Tibial nerve (tissue), 4 donors: ENCODE measurements at regions not wholly inside any gene's neighbourhood (a gene's known extent, or its start where the extent isn't known, plus 50 kb on each side); places are given as distances from the start of the nearest gene placed in this dataset.

Experiments used
- DNase-seq, 2 donors: peaks; one replicate each; pipeline ENCODE4 v3.0.0-alpha.2; 2019; ENCODE audit warnings: low spot score in 2 of 2
- H3K27ac ChIP-seq, 4 donors: fragments of 200-600 bp; sonication (generic) in 3 of 4; one replicate each; pipeline ENCODE4 v1.5.1; 2017 to 2019; ENCODE audit warnings: mild to moderate bottlenecking in 1 of 4
- H3K27me3 ChIP-seq, 2 donors: fragments of 200-600 bp; sonication (generic) in 1 of 2; one replicate each; pipeline versions ENCODE4 v1.5.1 to v1.6.0; 2017 to 2019
- H3K36me3 ChIP-seq, 3 donors: fragments of 200-600 bp; sonication (generic); one replicate each; pipeline ENCODE4 v1.5.1; 2018 to 2019
- H3K4me1 ChIP-seq, 4 donors: fragments of 200-600 bp; sonication (generic) in 3 of 4; one replicate each; pipeline ENCODE4 v1.5.1; 2017 to 2019
- H3K4me3 ChIP-seq, 4 donors: fragments of 200-600 bp; sonication (generic) in 3 of 4; one replicate each; pipeline ENCODE4 v1.5.1; 2017 to 2019; ENCODE audit warnings: mild to moderate bottlenecking in 1 of 4, moderate library complexity in 1 of 4
- H3K9me3 ChIP-seq, 4 donors: fragments of 200-600 bp; sonication (generic) in 3 of 4; one replicate each; pipeline ENCODE4 v1.5.1; 2017 to 2019
- EP300 ChIP-seq, 2 donors: sonication (generic); formaldehyde crosslinking; IDR thresholded peaks; one replicate each; pipeline ENCODE4 v1.6.1; 2017; ENCODE audit warnings: antibody characterized with exemption in 2 of 2, mild to moderate bottlenecking in 1 of 2
- POLR2A ChIP-seq, 2 donors: fragments of 450-650 bp; IDR thresholded peaks; one replicate each; pipeline ENCODE4 v1.6.1; 2017; ENCODE audit warnings: antibody characterized with exemption in 2 of 2, mild to moderate bottlenecking in 2 of 2, moderate library complexity in 2 of 2
- WGBS, 2 donors: methylation state at CpG; one replicate each; pipeline ENCODE4 v1.1.5; 2018; 5-methylcytosine and 5-hydroxymethylcytosine counted together
- TF ChIP-seq, protein P1 (sequence below), 5 experiments: fragments of 200-600 bp in 3 of 5; fragments of 450-650 bp in 2 of 5; sonication (generic) in 3 of 5; IDR thresholded peaks; one replicate each; pipeline ENCODE4 v1.5.1; 2016 to 2019; ENCODE audit warnings: antibody characterized with exemption in 5 of 5, mild to moderate bottlenecking in 3 of 5, moderate library complexity in 2 of 5

- no peaks in the 10 kb centered on the region for H3K36me3 ChIP-seq
- H3K27ac ChIP-seq = no peak overlapping the region
- H3K27me3 ChIP-seq = no peaks in the 10 kb centered on the region
- H3K9me3 ChIP-seq = no peaks in the 10 kb centered on the region
- DNase-seq = no peak
- WGBS, 2 donors = 84 to 90% methylated on average over 3 of the region's 3 CpGs
- H3K4me1 ChIP-seq = no peaks in the 10 kb centered on the region
- TF ChIP-seq EP300 (IDR thresholded peaks at IDR 0.05) = no peak
- TF ChIP-seq, protein P1, sequence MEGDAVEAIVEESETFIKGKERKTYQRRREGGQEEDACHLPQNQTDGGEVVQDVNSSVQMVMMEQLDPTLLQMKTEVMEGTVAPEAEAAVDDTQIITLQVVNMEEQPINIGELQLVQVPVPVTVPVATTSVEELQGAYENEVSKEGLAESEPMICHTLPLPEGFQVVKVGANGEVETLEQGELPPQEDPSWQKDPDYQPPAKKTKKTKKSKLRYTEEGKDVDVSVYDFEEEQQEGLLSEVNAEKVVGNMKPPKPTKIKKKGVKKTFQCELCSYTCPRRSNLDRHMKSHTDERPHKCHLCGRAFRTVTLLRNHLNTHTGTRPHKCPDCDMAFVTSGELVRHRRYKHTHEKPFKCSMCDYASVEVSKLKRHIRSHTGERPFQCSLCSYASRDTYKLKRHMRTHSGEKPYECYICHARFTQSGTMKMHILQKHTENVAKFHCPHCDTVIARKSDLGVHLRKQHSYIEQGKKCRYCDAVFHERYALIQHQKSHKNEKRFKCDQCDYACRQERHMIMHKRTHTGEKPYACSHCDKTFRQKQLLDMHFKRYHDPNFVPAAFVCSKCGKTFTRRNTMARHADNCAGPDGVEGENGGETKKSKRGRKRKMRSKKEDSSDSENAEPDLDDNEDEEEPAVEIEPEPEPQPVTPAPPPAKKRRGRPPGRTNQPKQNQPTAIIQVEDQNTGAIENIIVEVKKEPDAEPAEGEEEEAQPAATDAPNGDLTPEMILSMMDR (IDR thresholded peaks at IDR 0.05) = no peak
- TF ChIP-seq POLR2A (IDR thresholded peaks at IDR 0.05) = no peak
- no peak overlapping the region for H3K4me3 ChIP-seq
Observed at GRCh38 chr6:9517806-9518205, 897.1 kb downstream of the TFAP2A start.

- 41 to 49% methylated on average over 13 of the region's 13 CpGs for WGBS, 2 donors
- Histone ChIP-seq H3K27me3 (no peaks in the 10 kb centered on the region), H3K4me1 (no peaks in the 10 kb centered on the region), H3K4me3 (no peak overlapping the region), H3K36me3 (no peaks in the 10 kb centered on the region), H3K27ac (no peak overlapping the region), H3K9me3 (no peaks in the 10 kb centered on the region)
- no peak for DNase-seq
- TF ChIP-seq EP300 (IDR thresholded peaks at IDR 0.05) (no peak), POLR2A (IDR thresholded peaks at IDR 0.05) (no peak)
- TF ChIP-seq, protein P1 (IDR thresholded peaks at IDR 0.05) = no peak
Observed at GRCh38 chr6:9515633-9516606, 899.0 kb downstream of the TFAP2A start.

DNA sequence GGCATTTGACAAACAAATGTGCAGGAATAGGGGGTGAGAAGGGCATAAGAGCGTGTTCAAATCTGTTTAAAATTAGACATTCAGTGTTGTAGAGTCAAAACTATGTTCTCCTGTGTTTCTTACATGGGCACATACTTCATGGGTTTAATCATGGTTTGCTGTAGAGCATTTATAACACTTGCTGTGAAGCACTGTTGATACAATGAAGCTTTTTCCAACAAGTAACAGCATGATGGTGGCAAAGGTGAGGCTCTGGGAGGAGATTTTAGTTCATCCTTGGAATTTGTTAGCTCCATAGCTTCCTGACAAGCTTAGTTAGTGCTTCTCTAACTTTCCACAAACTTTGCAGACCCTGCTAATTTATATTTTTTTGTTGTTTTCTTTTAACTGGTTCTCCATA lies 900.7 kb downstream of the TFAP2A start:
- Histone ChIP-seq H3K9me3 (no peaks in the 10 kb centered on the region), H3K27me3 (no peaks in the 10 kb centered on the region), H3K27ac (no peak overlapping the region), H3K4me1 (no peaks in the 10 kb centered on the region), H3K4me3 (no peak overlapping the region), H3K36me3 (no peaks in the 10 kb centered on the region)
- TF ChIP-seq EP300 (IDR thresholded peaks at IDR 0.05) = no peak
- 87% methylated on average over 1 of the region's 1 CpG for WGBS, 2 donors
- DNase-seq = no peak

DNA sequence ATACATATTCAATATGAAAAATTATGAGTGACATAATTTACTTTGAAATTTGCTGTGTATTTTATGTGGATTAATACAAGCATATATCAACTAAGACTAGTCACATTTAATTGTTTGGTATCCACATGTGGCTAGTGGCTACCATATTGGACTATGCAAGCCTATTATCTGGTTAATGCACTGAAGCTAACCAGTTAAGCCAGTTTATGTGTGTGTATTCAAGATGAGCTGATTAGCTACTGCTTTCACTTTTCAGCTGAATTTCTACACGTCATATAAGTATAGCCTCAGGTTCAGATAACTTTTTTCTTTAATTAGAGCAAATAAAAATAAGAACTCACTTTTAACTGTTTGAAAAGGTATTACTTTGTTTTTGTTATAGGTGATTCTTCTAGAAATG lies 903.7 kb downstream of the TFAP2A start:
- WGBS, 2 donors = 88 to 89% methylated on average over 1 of the region's 1 CpG
- TF ChIP-seq, protein P1 (IDR thresholded peaks at IDR 0.05) = no peak
- TF ChIP-seq POLR2A (IDR thresholded peaks at IDR 0.05) (no peak), EP300 (IDR thresholded peaks at IDR 0.05) (no peak)
- Histone ChIP-seq H3K4me3 (no peak overlapping the region), H3K4me1 (no peaks in the 10 kb centered on the region), H3K27me3 (no peaks in the 10 kb centered on the region), H3K36me3 (no peaks in the 10 kb centered on the region), H3K27ac (no peak overlapping the region), H3K9me3 (peaks cover 0 to 5% (median 0%) of the 10 kb centered on the region in 4 donors)
- DNase-seq = no peak

GRCh38 chr6:9507136-9507895 lies 907.6 kb downstream of the TFAP2A start:
- Histone ChIP-seq H3K4me3 (no peak overlapping the region), H3K4me1 (no peaks in the 10 kb centered on the region), H3K27me3 (no peaks in the 10 kb centered on the region), H3K27ac (no peak overlapping the region), H3K36me3 (no peaks in the 10 kb centered on the region), H3K9me3 (peaks cover 0 to 5% (median 0%) of the 10 kb centered on the region in 4 donors)
- no peak for DNase-seq
- 62 to 65% methylated on average over 6 of the region's 6 CpGs for WGBS, 2 donors
- TF ChIP-seq POLR2A (IDR thresholded peaks at IDR 0.05) (no peak), EP300 (IDR thresholded peaks at IDR 0.05) (no peak)
- TF ChIP-seq, protein P1 (IDR thresholded peaks at IDR 0.05) = no peak
